ENCODE measurements at regions not wholly inside any gene's neighbourhood (a gene's known extent, or its start where the extent isn't known, plus 50 kb on each side); places are given as distances from the start of the nearest gene placed in this dataset.

GRCh38 chr2:4356109-4356508 lies 652.7 kb downstream of the DCDC2C start:
- H3K4me3 ChIP-seq (replicated peaks; ENCODE audit: low read depth, low read length) = no peak overlapping the region
- TF ChIP-seq CTCF (IDR thresholded peaks at IDR 0.05; ENCODE audit: low read length, missing control alignments) = no peak
- DNase-seq (ENCODE audit: low read depth) = no peak

DNA sequence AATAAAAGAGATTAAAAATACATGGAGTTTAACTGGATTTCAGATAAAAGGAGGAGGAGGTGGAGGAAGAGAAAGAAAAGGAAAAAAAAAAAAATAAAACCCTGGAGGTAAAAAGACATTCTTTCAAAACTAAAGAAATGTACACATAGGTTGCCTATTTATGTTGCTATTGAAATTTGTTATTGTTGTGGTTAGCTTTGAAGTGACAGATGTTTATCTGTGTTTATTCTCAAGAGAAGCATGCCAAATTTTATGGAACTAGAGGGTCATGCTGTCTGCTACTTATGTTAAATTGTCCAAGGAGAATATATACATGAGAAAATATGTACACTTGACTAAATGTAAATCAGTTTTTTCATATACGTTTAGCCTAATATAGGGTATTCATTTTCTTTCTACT lies 653.2 kb downstream of the DCDC2C start:
- DNase-seq (ENCODE audit: low read depth) = no peak
- no peak for TF ChIP-seq CTCF (IDR thresholded peaks at IDR 0.05; ENCODE audit: low read length, missing control alignments)

GRCh38 chr2:4357121-4357520 lies 653.7 kb downstream of the DCDC2C start:
- DNase-seq (ENCODE audit: low read depth) = no peak
- no peak overlapping the region for H3K4me3 ChIP-seq (replicated peaks; ENCODE audit: low read depth, low read length)
- no peak for TF ChIP-seq CTCF (IDR thresholded peaks at IDR 0.05; ENCODE audit: low read length, missing control alignments)

More for the DNA sequence above, 653.2 kb downstream of the DCDC2C start:
- H3K4me3 ChIP-seq (replicated peaks; ENCODE audit: low read depth, low read length) = no peak overlapping the region

DNA sequence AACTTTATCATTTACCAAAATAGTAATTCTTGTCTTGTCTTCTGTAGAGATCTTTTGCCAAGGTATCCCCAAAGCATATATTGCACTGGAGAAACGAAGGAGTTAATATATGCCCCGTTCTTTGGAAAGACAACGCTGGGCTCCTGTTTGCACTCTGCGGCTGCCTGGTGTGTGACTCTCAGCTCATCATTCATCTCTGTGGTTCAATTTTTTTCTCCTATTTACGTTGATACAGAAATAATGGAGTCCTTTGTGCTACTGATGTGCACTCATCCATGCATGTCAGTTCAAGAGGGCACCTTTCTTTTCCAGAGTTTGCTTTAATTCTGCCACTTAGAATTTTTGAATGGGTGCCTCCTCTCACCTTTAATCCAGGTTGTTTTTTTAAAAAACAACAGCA lies 655.5 kb downstream of the DCDC2C start:
- no peak for TF ChIP-seq CTCF (IDR thresholded peaks at IDR 0.05; ENCODE audit: low read length, missing control alignments)
- no peak overlapping the region for H3K4me3 ChIP-seq (replicated peaks; ENCODE audit: low read depth, low read length)
- no peak for DNase-seq (ENCODE audit: low read depth)

DNA sequence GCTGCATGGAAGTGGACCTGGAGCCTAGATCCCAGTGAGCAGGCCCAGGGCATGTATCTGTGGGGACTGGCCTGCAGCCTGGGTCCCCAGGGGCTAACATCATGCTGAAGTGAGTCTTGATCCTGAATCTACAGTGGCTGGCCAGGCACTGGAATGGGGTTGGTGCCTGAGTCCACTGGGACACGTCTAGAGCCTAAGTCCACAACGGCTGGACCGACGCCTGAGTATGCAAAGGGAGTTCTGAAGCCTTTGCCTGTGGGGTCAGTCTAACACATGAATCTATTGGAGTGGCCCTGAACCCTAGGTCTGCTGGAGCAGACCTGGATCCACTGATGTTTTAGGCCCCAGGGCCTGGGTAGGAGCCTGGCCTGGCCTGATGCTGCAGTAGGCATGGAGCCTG lies 665.5 kb downstream of the DCDC2C start:
- no peak for DNase-seq (ENCODE audit: low read depth)
- no peak for TF ChIP-seq CTCF (IDR thresholded peaks at IDR 0.05; ENCODE audit: low read length, missing control alignments)
- H3K4me3 ChIP-seq (replicated peaks; ENCODE audit: low read depth, low read length) = no peak overlapping the region

DNA sequence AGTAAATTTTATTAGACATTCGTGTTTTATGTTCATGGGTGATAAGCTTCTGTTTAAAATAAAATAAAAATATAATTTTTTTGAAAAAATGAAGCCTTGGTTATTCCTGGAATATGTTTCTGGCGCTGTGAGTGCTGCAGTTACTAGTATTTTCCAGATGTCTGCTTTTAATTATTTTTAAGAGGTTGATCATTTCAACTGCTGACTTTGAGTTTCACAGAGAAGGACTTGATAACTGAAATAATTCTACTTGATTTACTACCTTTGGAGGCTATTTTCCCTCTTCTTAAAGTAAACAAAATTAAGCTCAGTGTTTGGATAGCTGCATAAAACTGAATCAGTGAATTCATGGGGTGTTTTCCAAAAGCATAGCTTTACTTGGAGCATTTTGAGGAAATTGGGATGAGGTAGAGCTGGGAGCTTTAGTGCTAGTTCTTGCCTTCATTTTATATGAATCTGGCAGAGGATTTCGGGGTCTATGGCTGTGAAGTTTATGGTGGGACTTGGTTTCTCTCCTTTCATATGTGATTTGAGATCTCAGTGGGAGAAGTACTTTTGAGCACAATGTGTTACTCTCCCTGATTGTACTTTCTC lies 666.5 kb downstream of the DCDC2C start:
- no peak for DNase-seq (ENCODE audit: low read depth)
- H3K4me3 ChIP-seq (replicated peaks; ENCODE audit: low read depth, low read length) = no peak overlapping the region
- no peak for TF ChIP-seq CTCF (IDR thresholded peaks at IDR 0.05; ENCODE audit: low read length, missing control alignments)

DNA sequence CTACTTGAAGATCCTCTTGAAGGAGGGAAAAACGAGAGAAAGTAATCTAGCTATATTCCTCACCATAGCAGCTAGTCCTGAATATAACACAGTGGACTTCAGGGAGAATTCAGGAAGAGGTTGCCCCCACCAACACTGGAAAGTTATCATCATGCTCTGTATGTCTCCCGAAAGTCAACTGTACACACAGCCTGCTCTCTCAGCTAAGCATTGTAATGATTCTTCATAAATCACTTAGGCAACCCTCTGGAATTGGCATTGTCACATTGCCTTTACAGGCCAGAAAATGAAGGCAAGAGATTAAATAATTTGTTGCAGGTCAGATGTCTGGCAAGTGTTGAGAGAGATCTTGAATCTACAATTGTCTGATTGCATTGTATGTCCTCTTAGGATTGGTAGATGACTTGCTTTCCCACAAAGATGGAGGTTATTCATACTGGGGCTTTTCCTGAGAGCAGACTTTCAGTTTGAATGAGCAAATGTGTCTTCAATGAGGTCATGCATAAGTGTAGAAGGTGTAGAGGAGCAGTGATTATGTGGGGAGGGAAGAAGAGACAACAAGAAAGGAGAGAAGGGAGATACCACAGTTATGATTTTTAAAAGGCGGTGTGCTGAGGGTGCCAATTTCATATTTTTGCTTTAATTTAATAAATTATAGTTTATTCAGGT lies 667.2 kb downstream of the DCDC2C start:
- H3K4me3 ChIP-seq (replicated peaks; ENCODE audit: low read depth, low read length) = no peak overlapping the region
- no peak for DNase-seq (ENCODE audit: low read depth)
- TF ChIP-seq CTCF (IDR thresholded peaks at IDR 0.05; ENCODE audit: low read length, missing control alignments) = no peak

All from fibroblast of pulmonary artery (primary cell).